Cardiac muscle cell (in vitro differentiated cells and primary cell): ENCODE measurements at regions not wholly inside any gene's neighbourhood (a gene's known extent, or its start where the extent isn't known, plus 50 kb on each side); places are given as distances from the start of the nearest gene placed in this dataset.
"Not testable (repeated sequence)": the region's sequence is repeated elsewhere in the genome, so short reads cannot be mapped to it uniquely, and the experiment has no call there.

ENCODE experiments used
- DNase-seq, 2 donors: peaks; one replicate each; pipeline versions ENCODE4 v3.0.0 to v3.0.0-alpha.2; 2010 to 2017; ENCODE audit warnings: low read depth in 1 of 2, low spot score in 1 of 2
- H3K27ac ChIP-seq: fragments of 200-600 bp; sonication (generic); 2 replicates; pipeline ENCODE4 v1.5.1; 2016
- H3K27me3 ChIP-seq: fragments of 200-600 bp; sonication (generic); 2 replicates; pipeline ENCODE4 v1.6.0; 2016; ENCODE audit warnings: control low read depth
- H3K36me3 ChIP-seq: fragments of 200-600 bp; sonication (generic); 2 replicates; pipeline ENCODE4 v1.5.1; 2016; ENCODE audit warnings: control low read depth
- H3K4me1 ChIP-seq: fragments of 200-600 bp; sonication (generic); 2 replicates; pipeline ENCODE4 v1.8.1; 2017; ENCODE audit warnings: low read depth, mild to moderate bottlenecking, mixed run types
- H3K4me3 ChIP-seq: fragments of 200-600 bp; sonication (generic); 2 replicates; pipeline ENCODE4 v1.5.1; 2016; ENCODE audit warnings: mild to moderate bottlenecking
- H3K9me3 ChIP-seq: fragments of 200-600 bp; sonication (generic); 2 replicates; pipeline ENCODE4 v1.5.1; 2017; ENCODE audit warnings: low read depth, mild to moderate bottlenecking, control low read depth
- CTCF ChIP-seq: IDR thresholded peaks from 2 replicates; pipeline ENCODE4 v1.5.1; 2012; ENCODE audit warnings: low read depth, mild to moderate bottlenecking, low read length

GRCh38 chr2:129199501-129199900, 780.0 kb upstream of the RAB6C start:
- TF ChIP-seq CTCF: no peak
- DNase-seq: no peak
- Histone ChIP-seq H3K4me1 (no peaks in the 10 kb centered on the region), H3K4me3 (no peak overlapping the region), H3K36me3 (no peaks in the 10 kb centered on the region), H3K9me3 (no peaks in the 10 kb centered on the region), H3K27ac (no peak overlapping the region), H3K27me3 (no peaks in the 10 kb centered on the region)

- no peak overlapping the region for H3K27ac ChIP-seq
Observed at GRCh38 chr2:129201696-129202095, 777.8 kb upstream of the RAB6C start.

GRCh38 chr2:129203331-129203730, 776.1 kb upstream of the RAB6C start:
- no peak overlapping the region for H3K27ac ChIP-seq
- no peaks in the 10 kb centered on the region for H3K9me3 ChIP-seq
- no peaks in the 10 kb centered on the region for H3K27me3 ChIP-seq
- no peaks in the 10 kb centered on the region for H3K36me3 ChIP-seq
- no peak for DNase-seq
- no peaks in the 10 kb centered on the region for H3K4me1 ChIP-seq
- no peak overlapping the region for H3K4me3 ChIP-seq
- TF ChIP-seq CTCF: no peak

More at GRCh38 chr2:129201696-129202095, 777.8 kb upstream of the RAB6C start:
- Histone ChIP-seq H3K4me1 (no peaks in the 10 kb centered on the region), H3K36me3 (no peaks in the 10 kb centered on the region), H3K27me3 (no peaks in the 10 kb centered on the region), H3K9me3 (no peaks in the 10 kb centered on the region), H3K4me3 (no peak overlapping the region)
- TF ChIP-seq CTCF: no peak
- DNase-seq: peak in 1 of 2 donors; percentile 48

- H3K4me1 ChIP-seq, H3K27me3 ChIP-seq, H3K9me3 ChIP-seq, H3K36me3 ChIP-seq, H3K4me3 ChIP-seq, H3K27ac ChIP-seq, DNase-seq: not testable (repeated sequence)
Observed at GRCh38 chr2:129204581-129204980, 774.9 kb upstream of the RAB6C start.

GRCh38 chr2:129205176-129205575, 774.3 kb upstream of the RAB6C start:
- Histone ChIP-seq H3K27me3 (no peaks in the 10 kb centered on the region), H3K4me1 (peaks cover 3% of the 10 kb centered on the region), H3K27ac (no peak overlapping the region), H3K36me3 (no peaks in the 10 kb centered on the region), H3K9me3 (no peaks in the 10 kb centered on the region), H3K4me3 (no peak overlapping the region)
- DNase-seq: peak in 1 of 2 donors; percentile 16
- TF ChIP-seq CTCF: no peak

GRCh38 chr2:129205766-129206165, 773.7 kb upstream of the RAB6C start:
- Histone ChIP-seq H3K9me3 (no peaks in the 10 kb centered on the region), H3K36me3 (no peaks in the 10 kb centered on the region), H3K27me3 (no peaks in the 10 kb centered on the region), H3K4me1 (peaks cover 3% of the 10 kb centered on the region), H3K27ac (no peak overlapping the region), H3K4me3 (no peak overlapping the region)
- DNase-seq: no peak
- no peak for TF ChIP-seq CTCF
